CD8-positive, alpha-beta memory T cell (primary cell): ENCODE measurements at regions not wholly inside any gene's neighbourhood (a gene's known extent, or its start where the extent isn't known, plus 50 kb on each side); places are given as distances from the start of the nearest gene placed in this dataset.

Source experiments
- CTCF ChIA-PET: fragments of 350-600 bp; sonication (Branson Sonifier 250); formaldehyde crosslinking; loops from one replicate; lab custom pipeline; 2021; ENCODE audit warnings: antibody characterized with exemption; lab: Charles Lee
- POLR2A ChIA-PET: fragments of 350-600 bp; sonication (Branson Sonifier 250); formaldehyde crosslinking; loops from one replicate; lab custom pipeline; 2021; ENCODE audit warnings: antibody characterized with exemption; lab: Charles Lee
- DNase-seq, 5 donors: peaks; one replicate each; pipeline versions ENCODE4 v3.0.0 to v3.0.0-alpha.2; 2020 to 2022; ENCODE audit warnings: mixed read lengths in 1 of 5
- H3K27ac ChIP-seq: one replicate; pipeline ENCODE4 v1.7.0; 2013; ENCODE audit warnings: low read depth, mild to moderate bottlenecking, low read length, moderate library complexity
- H3K27me3 ChIP-seq: 2 replicates; pipeline ENCODE4 v1.7.0; 2013; ENCODE audit warnings: low read length, mild to moderate bottlenecking; ENCODE audit not compliant: insufficient read depth, poor library complexity, severe bottlenecking
- H3K36me3 ChIP-seq: 2 replicates; pipeline ENCODE4 v1.7.0; 2013; ENCODE audit warnings: mild to moderate bottlenecking, low read length, moderate library complexity; ENCODE audit not compliant: insufficient read depth
- H3K4me1 ChIP-seq: 2 replicates; pipeline ENCODE4 v1.7.0; 2013; ENCODE audit warnings: mild to moderate bottlenecking, low read length, moderate library complexity; ENCODE audit not compliant: insufficient read depth
- H3K4me3 ChIP-seq: 2 replicates; pipeline ENCODE4 v1.7.0; 2013; ENCODE audit warnings: mild to moderate bottlenecking, low read length
- H3K9me3 ChIP-seq: 2 replicates; pipeline ENCODE4 v1.7.0; 2013; ENCODE audit warnings: mild to moderate bottlenecking, low read length
- H3K27ac Mint-ChIP-seq, 8 donors: one replicate each; pipeline ENCODE4 v1.8.0; 2020 to 2021; ENCODE audit warnings: mixed read lengths in 8 of 8, mild to moderate bottlenecking in 6 of 8, inconsistent platforms in 3 of 8, moderate library complexity in 3 of 8
- H3K27me3 Mint-ChIP-seq, 2 donors: one replicate each; pipeline ENCODE4 v1.8.0; 2020 to 2021; ENCODE audit warnings: mixed read lengths in 2 of 2, mild to moderate bottlenecking in 1 of 2, moderate library complexity in 1 of 2
- H3K36me3 Mint-ChIP-seq, 3 donors: one replicate each; pipeline ENCODE4 v1.8.0; 2020 to 2021; ENCODE audit warnings: mixed read lengths in 3 of 3, inconsistent platforms in 1 of 3, mild to moderate bottlenecking in 1 of 3
- H3K4me1 Mint-ChIP-seq, 3 donors: one replicate each; pipeline ENCODE4 v1.8.0; 2020 to 2021; ENCODE audit warnings: mixed read lengths in 3 of 3, inconsistent platforms in 1 of 3, mild to moderate bottlenecking in 1 of 3
- H3K4me3 Mint-ChIP-seq, 7 donors: one replicate each; pipeline ENCODE4 v1.8.0; 2020 to 2021; ENCODE audit warnings: mixed read lengths in 7 of 7, mild to moderate bottlenecking in 6 of 7, moderate library complexity in 4 of 7, inconsistent platforms in 2 of 7
- H3K9me3 Mint-ChIP-seq, 5 donors: one replicate each; pipeline ENCODE4 v1.8.0; 2020 to 2022; ENCODE audit warnings: mixed read lengths in 5 of 5, mild to moderate bottlenecking in 3 of 5, moderate library complexity in 2 of 5, inconsistent platforms in 1 of 5

GRCh38 chr11:104323841-104324240 is 159.9 kb upstream of the PDGFD start:
- Histone ChIP-seq H3K27ac (no peak overlapping the region), H3K9me3 (no peaks in the 10 kb centered on the region), H3K4me1 (no peaks in the 10 kb centered on the region), H3K4me3 (no peak overlapping the region), H3K36me3 (no peaks in the 10 kb centered on the region), H3K27me3 (no peaks in the 10 kb centered on the region)
- POLR2A ChIA-PET, result no interaction called here
- Mint-ChIP-seq H3K9me3 (no peaks in the 10 kb centered on the region), H3K27ac (no peak overlapping the region), H3K36me3 (no peaks in the 10 kb centered on the region), H3K4me1 (no peaks in the 10 kb centered on the region), H3K27me3 (peaks cover 3% of the 10 kb centered on the region in 2 donors), H3K4me3 (no peak overlapping the region)
- CTCF ChIA-PET, result no interaction called here
- no peak for DNase-seq

GRCh38 chr11:104322696-104323095 is 158.7 kb upstream of the PDGFD start:
- no peak overlapping the region for H3K27ac ChIP-seq
- DNase-seq, result no peak
- H3K27me3 Mint-ChIP-seq, result peaks cover 3% of the 10 kb centered on the region in 2 donors
- ChIA-PET CTCF (no interaction called here), POLR2A (no interaction called here)
- H3K36me3 Mint-ChIP-seq, result no peaks in the 10 kb centered on the region
- H3K36me3 ChIP-seq, result no peaks in the 10 kb centered on the region
- no peaks in the 10 kb centered on the region for H3K27me3 ChIP-seq
- H3K9me3 ChIP-seq, result no peaks in the 10 kb centered on the region
- no peaks in the 10 kb centered on the region for H3K4me1 ChIP-seq
- H3K4me3 Mint-ChIP-seq, result no peak overlapping the region
- H3K4me1 Mint-ChIP-seq, result no peaks in the 10 kb centered on the region
- H3K4me3 ChIP-seq, result no peak overlapping the region
- no peaks in the 10 kb centered on the region for H3K9me3 Mint-ChIP-seq
- no peak overlapping the region for H3K27ac Mint-ChIP-seq

GRCh38 chr11:104320956-104321355 is 157.0 kb upstream of the PDGFD start:
- no peaks in the 10 kb centered on the region for H3K36me3 ChIP-seq
- no peak for DNase-seq
- no peak overlapping the region for H3K4me3 ChIP-seq
- no peaks in the 10 kb centered on the region for H3K9me3 ChIP-seq
- H3K9me3 Mint-ChIP-seq, result no peaks in the 10 kb centered on the region
- no peak overlapping the region for H3K27ac Mint-ChIP-seq
- H3K4me1 Mint-ChIP-seq, result no peaks in the 10 kb centered on the region
- ChIA-PET POLR2A (no interaction called here), CTCF (no interaction called here)
- no peaks in the 10 kb centered on the region for H3K36me3 Mint-ChIP-seq
- no peaks in the 10 kb centered on the region for H3K4me1 ChIP-seq
- H3K27me3 Mint-ChIP-seq, result peaks cover 3% of the 10 kb centered on the region in 2 donors
- no peaks in the 10 kb centered on the region for H3K27me3 ChIP-seq
- H3K4me3 Mint-ChIP-seq, result no peak overlapping the region
- no peak overlapping the region for H3K27ac ChIP-seq

- peaks cover 3% of the 10 kb centered on the region in 2 donors for H3K27me3 Mint-ChIP-seq
- Histone ChIP-seq H3K9me3 (no peaks in the 10 kb centered on the region), H3K4me1 (no peaks in the 10 kb centered on the region), H3K36me3 (no peaks in the 10 kb centered on the region), H3K27me3 (no peaks in the 10 kb centered on the region), H3K27ac (no peak overlapping the region), H3K4me3 (no peak overlapping the region)
- H3K4me1 Mint-ChIP-seq, result no peaks in the 10 kb centered on the region
- H3K36me3 Mint-ChIP-seq, result no peaks in the 10 kb centered on the region
- no peaks in the 10 kb centered on the region for H3K9me3 Mint-ChIP-seq
- POLR2A ChIA-PET, result no interaction called here
- CTCF ChIA-PET, result no interaction called here
- no peak overlapping the region for H3K4me3 Mint-ChIP-seq
- DNase-seq, result no peak
- H3K27ac Mint-ChIP-seq, result no peak overlapping the region
Measured at GRCh38 chr11:104320097-104320496, 156.2 kb upstream of the PDGFD start.

GRCh38 chr11:104319396-104319795 is 155.4 kb upstream of the PDGFD start:
- H3K27me3 ChIP-seq, result no peaks in the 10 kb centered on the region
- Mint-ChIP-seq H3K27ac (no peak overlapping the region), H3K4me3 (no peak overlapping the region), H3K4me1 (no peaks in the 10 kb centered on the region), H3K27me3 (peaks cover 3% of the 10 kb centered on the region in 2 donors), H3K9me3 (no peaks in the 10 kb centered on the region), H3K36me3 (no peaks in the 10 kb centered on the region)
- H3K27ac ChIP-seq, result no peak overlapping the region
- DNase-seq, result no peak
- no peaks in the 10 kb centered on the region for H3K4me1 ChIP-seq
- ChIA-PET CTCF (no interaction called here), POLR2A (no interaction called here)
- no peaks in the 10 kb centered on the region for H3K9me3 ChIP-seq
- H3K36me3 ChIP-seq, result no peaks in the 10 kb centered on the region
- H3K4me3 ChIP-seq, result no peak overlapping the region

- ChIA-PET CTCF (no interaction called here), POLR2A (no interaction called here)
- Histone ChIP-seq H3K4me1 (no peaks in the 10 kb centered on the region), H3K4me3 (no peak overlapping the region), H3K36me3 (no peaks in the 10 kb centered on the region), H3K27me3 (no peaks in the 10 kb centered on the region), H3K27ac (no peak overlapping the region), H3K9me3 (no peaks in the 10 kb centered on the region)
- Mint-ChIP-seq H3K9me3 (no peaks in the 10 kb centered on the region), H3K4me1 (no peaks in the 10 kb centered on the region), H3K36me3 (no peaks in the 10 kb centered on the region), H3K4me3 (no peak overlapping the region), H3K27me3 (peaks cover 0 to 2% of the 10 kb centered on the region in 2 donors), H3K27ac (no peak overlapping the region)
- no peak for DNase-seq
Measured at GRCh38 chr11:104306862-104307474, 143.0 kb upstream of the PDGFD start.

GRCh38 chr11:104301776-104302175 is 137.8 kb upstream of the PDGFD start:
- Histone ChIP-seq H3K4me3 (no peak overlapping the region), H3K27ac (no peak overlapping the region), H3K9me3 (no peaks in the 10 kb centered on the region), H3K4me1 (no peaks in the 10 kb centered on the region), H3K36me3 (no peaks in the 10 kb centered on the region), H3K27me3 (no peaks in the 10 kb centered on the region)
- CTCF ChIA-PET, result no interaction called here
- no peak for DNase-seq
- H3K4me1 Mint-ChIP-seq, result no peaks in the 10 kb centered on the region
- H3K27me3 Mint-ChIP-seq, result peaks cover 0 to 2% of the 10 kb centered on the region in 2 donors
- no peaks in the 10 kb centered on the region for H3K9me3 Mint-ChIP-seq
- H3K36me3 Mint-ChIP-seq, result no peaks in the 10 kb centered on the region
- no peak overlapping the region for H3K27ac Mint-ChIP-seq
- no peak overlapping the region for H3K4me3 Mint-ChIP-seq
- POLR2A ChIA-PET, result no interaction called here

GRCh38 chr11:104291646-104292045 is 127.7 kb upstream of the PDGFD start:
- no peak for DNase-seq
- ChIA-PET POLR2A (no interaction called here), CTCF (no interaction called here)
- H3K27me3 ChIP-seq, result no peaks in the 10 kb centered on the region
- H3K4me1 ChIP-seq, result no peaks in the 10 kb centered on the region
- H3K9me3 Mint-ChIP-seq, result no peaks in the 10 kb centered on the region
- no peak overlapping the region for H3K27ac ChIP-seq
- H3K9me3 ChIP-seq, result no peaks in the 10 kb centered on the region
- H3K4me1 Mint-ChIP-seq, result no peaks in the 10 kb centered on the region
- peaks cover 0 to 2% of the 10 kb centered on the region in 2 donors for H3K27me3 Mint-ChIP-seq
- H3K27ac Mint-ChIP-seq, result no peak overlapping the region
- H3K4me3 Mint-ChIP-seq, result no peak overlapping the region
- H3K36me3 Mint-ChIP-seq, result no peaks in the 10 kb centered on the region
- H3K4me3 ChIP-seq, result no peak overlapping the region
- H3K36me3 ChIP-seq, result no peaks in the 10 kb centered on the region
